IMR-90 (cell line): ENCODE measurements at regions not wholly inside any gene's neighbourhood (a gene's known extent, or its start where the extent isn't known, plus 50 kb on each side); places are given as distances from the start of the nearest gene placed in this dataset.

Experiments used
- ATAC-seq: fragments of 200-7000 bp; cut with Tn5 transposase; 2 replicates; pipeline ENCODE4 v1.9.1; 2020; ENCODE audit warnings: low read depth, mild to moderate bottlenecking, moderate library complexity
- BruUV-seq: library from RNA; stranded (reverse); fragments of 400-500 nt; replicated peaks from 2 replicates; lab custom pipeline; 2021; lab: Mats Ljungman, UMichigan
- CTCF ChIA-PET: fragments of 300-600 bp; formaldehyde crosslinking; extraction: SDS; loops from one replicate; lab custom pipeline; 2021; ENCODE audit warnings: antibody characterized with exemption; lab: Yijun Ruan, JAX
- POLR2A ChIA-PET: fragments of 300-600 bp; sonication (Branson Sonifier 250); formaldehyde crosslinking; loops from one replicate; lab custom pipeline; 2022; ENCODE audit warnings: antibody characterized with exemption; ENCODE audit not compliant: unreplicated experiment; lab: Charles Lee
- DNase-seq: peaks from one replicate; pipeline ENCODE4 v3.0.0; 2013
- H2AFZ ChIP-seq: replicated peaks from 2 replicates; pipeline ENCODE3; 2013; ENCODE audit warnings: low read length, mild to moderate bottlenecking; ENCODE audit not compliant: poor library complexity
- H2AK5ac ChIP-seq: 2 replicates; pipeline ENCODE4 v1.6.1; 2013; ENCODE audit warnings: low read depth, low read length, inconsistent platforms
- H2AK9ac ChIP-seq: replicated peaks from 2 replicates; pipeline ENCODE3; 2013; ENCODE audit warnings: mild to moderate bottlenecking, low read depth, low read length, moderate library complexity; ENCODE audit not compliant: poor library complexity
- H2BK120ac ChIP-seq: 2 replicates; pipeline ENCODE4 v1.6.1; 2013; ENCODE audit warnings: low read depth, low read length, inconsistent platforms
- H2BK15ac ChIP-seq: 3 replicates; pipeline ENCODE4 v1.6.1; 2013; ENCODE audit warnings: low read depth, low read length, inconsistent platforms
- H2BK20ac ChIP-seq: 2 replicates; pipeline ENCODE4 v1.6.1; 2013; ENCODE audit warnings: low read depth, mild to moderate bottlenecking, inconsistent platforms, low read length, moderate library complexity
- H2BK5ac ChIP-seq: 2 replicates; pipeline ENCODE4 v1.6.1; 2013; ENCODE audit warnings: mild to moderate bottlenecking, low read depth, low read length, inconsistent platforms; ENCODE audit not compliant: poor library complexity, severe bottlenecking
- H3K14ac ChIP-seq: replicated peaks from 2 replicates; pipeline ENCODE4 v1.6.1; 2013; ENCODE audit warnings: low read depth, low read length, inconsistent platforms
- H3K18ac ChIP-seq: 2 replicates; pipeline ENCODE4 v1.6.1; 2013; ENCODE audit warnings: low read depth, low read length, control low read depth
- H3K23ac ChIP-seq: 2 replicates; pipeline ENCODE4 v1.6.1; 2013; ENCODE audit warnings: low read depth, low read length, inconsistent platforms
- H3K27ac ChIP-seq: 2 replicates; pipeline ENCODE4 v1.5.1; 2013; ENCODE audit warnings: mild to moderate bottlenecking, control low read depth, low read length; ENCODE audit not compliant: insufficient read depth
- H3K27me3 ChIP-seq: 2 replicates; pipeline ENCODE4 v1.6.1; 2013; ENCODE audit warnings: low read length; ENCODE audit not compliant: control insufficient read depth, insufficient read depth
- H3K36me3 ChIP-seq: 2 replicates; pipeline ENCODE4 v1.6.1; 2013; ENCODE audit warnings: low read length, mixed read lengths; ENCODE audit not compliant: control insufficient read depth, insufficient read depth
- H3K4ac ChIP-seq: 2 replicates; pipeline ENCODE4 v1.6.1; 2013; ENCODE audit warnings: low read depth, low read length, inconsistent platforms
- H3K4me1 ChIP-seq: 2 replicates; pipeline ENCODE4 v1.6.1; 2013; ENCODE audit warnings: low read length, mixed read lengths; ENCODE audit not compliant: control insufficient read depth, insufficient read depth
- H3K4me2 ChIP-seq: 2 replicates; pipeline ENCODE4 v1.6.1; 2013; ENCODE audit warnings: low read depth, mild to moderate bottlenecking, control low read depth, low read length, moderate library complexity
- H3K4me3 ChIP-seq: 2 replicates; pipeline ENCODE4 v1.5.1; 2013; ENCODE audit warnings: low read depth, mild to moderate bottlenecking, control low read depth, low read length, moderate library complexity; ENCODE audit not compliant: insufficient read depth
- H3K56ac ChIP-seq: 2 replicates; pipeline ENCODE4 v1.6.1; 2013; ENCODE audit warnings: low read length, inconsistent platforms; ENCODE audit not compliant: insufficient read depth; ENCODE audit errors: extremely low read depth
- H3K79me1 ChIP-seq, 2 experiments: 2 replicates each; pipeline ENCODE4 v1.6.1; 2013; ENCODE audit warnings: low read length in 2 of 2, inconsistent platforms in 1 of 2, low read depth in 1 of 2
- H3K9ac ChIP-seq: 2 replicates; pipeline ENCODE4 v1.6.1; 2013; ENCODE audit warnings: low read depth, low read length, control low read depth
- H3K9me1 ChIP-seq: 2 replicates; pipeline ENCODE4 v1.6.1; 2013; ENCODE audit warnings: low read length, inconsistent platforms; ENCODE audit not compliant: insufficient read depth
- H3K9me3 ChIP-seq: 2 replicates; pipeline ENCODE4 v1.6.1; 2013; ENCODE audit warnings: low read length; ENCODE audit not compliant: control insufficient read depth, insufficient read depth
- H4K20me1 ChIP-seq: 2 replicates; pipeline ENCODE4 v1.6.1; 2013; ENCODE audit warnings: low read length, inconsistent platforms; ENCODE audit not compliant: insufficient read depth
- H4K5ac ChIP-seq: 2 replicates; pipeline ENCODE4 v1.6.1; 2013; ENCODE audit warnings: mild to moderate bottlenecking, low read depth, low read length, control low read depth
- H4K8ac ChIP-seq, 2 experiments: 2 replicates each; pipeline ENCODE4 v1.6.1; 2013; ENCODE audit warnings: low read depth in 2 of 2, low read length in 2 of 2, control low read depth in 1 of 2, inconsistent platforms in 1 of 2
- H4K91ac ChIP-seq: 2 replicates; pipeline ENCODE4 v1.6.1; 2013; ENCODE audit warnings: low read depth, low read length, inconsistent platforms; ENCODE audit not compliant: insufficient read depth
- BHLHE40 ChIP-seq: fragments of 150-350 bp; IDR thresholded peaks from 2 replicates; pipeline ENCODE4 v1.6.1; 2016; ENCODE audit warnings: mild to moderate bottlenecking, low read depth, low read length
- CEBPB ChIP-seq: IDR thresholded peaks from 2 replicates; pipeline ENCODE4 v1.6.1; 2012; ENCODE audit warnings: low read depth, low read length, improper control_type of control experiment
- CHD1 ChIP-seq: IDR thresholded peaks from 2 replicates; pipeline ENCODE4 v1.6.1; 2012; ENCODE audit warnings: low read depth, low read length, improper control_type of control experiment
- CTCF ChIP-seq: conservative IDR thresholded peaks from 2 replicates; pipeline ENCODE4 v1.5.1; 2012; ENCODE audit warnings: mild to moderate bottlenecking, low read depth, low read length, improper control_type of control experiment
- ELK1 ChIP-seq: fragments of 150-350 bp; IDR thresholded peaks from 2 replicates; pipeline ENCODE4 v1.6.1; 2016; ENCODE audit warnings: low read depth, mild to moderate bottlenecking, low read length, moderate library complexity, borderline replicate concordance
- FOS ChIP-seq: fragments of 150-350 bp; IDR thresholded peaks from 2 replicates; pipeline ENCODE4 v1.6.1; 2016; ENCODE audit warnings: low read depth, low read length
- MAFK ChIP-seq: IDR thresholded peaks from 2 replicates; pipeline ENCODE4 v1.6.1; 2012; ENCODE audit warnings: low read depth, low read length, improper control_type of control experiment
- MAZ ChIP-seq: IDR thresholded peaks from 2 replicates; pipeline ENCODE4 v1.6.1; 2012; ENCODE audit warnings: low read depth, mild to moderate bottlenecking, low read length, improper control_type of control experiment, moderate library complexity, borderline replicate concordance
- MXI1 ChIP-seq: IDR thresholded peaks from 2 replicates; pipeline ENCODE4 v1.6.1; 2012; ENCODE audit warnings: low read depth, mild to moderate bottlenecking, low read length, moderate library complexity, borderline replicate concordance
- NFE2L2 ChIP-seq: fragments of 150-350 bp; IDR thresholded peaks from 2 replicates; pipeline ENCODE4 v1.6.1; 2016; ENCODE audit warnings: low read depth, mild to moderate bottlenecking, low read length
- POLR2A ChIP-seq: IDR thresholded peaks from 2 replicates; pipeline ENCODE4 v1.6.1; 2012; ENCODE audit warnings: mild to moderate bottlenecking, low read depth, low read length
- RAD21 ChIP-seq: IDR thresholded peaks from 2 replicates; pipeline ENCODE4 v1.6.1; 2012; ENCODE audit warnings: low read length, improper control_type of control experiment
- RCOR1 ChIP-seq: IDR thresholded peaks from 2 replicates; pipeline ENCODE4 v1.6.1; 2012; ENCODE audit warnings: mild to moderate bottlenecking, low read length, improper control_type of control experiment; ENCODE audit not compliant: insufficient replicate concordance
- RFX5 ChIP-seq: IDR thresholded peaks from 2 replicates; pipeline ENCODE4 v1.8.0; 2012; ENCODE audit warnings: low read depth, mild to moderate bottlenecking, low read length, moderate library complexity
- SMC3 ChIP-seq: fragments of 150-350 bp; IDR thresholded peaks from 2 replicates; pipeline ENCODE4 v1.6.1; 2016; ENCODE audit warnings: low read depth, mild to moderate bottlenecking, antibody characterized with exemption, low read length, moderate library complexity
- USF2 ChIP-seq: fragments of 150-350 bp; IDR thresholded peaks from 2 replicates; pipeline ENCODE4 v1.6.1; 2017; ENCODE audit warnings: mild to moderate bottlenecking, antibody characterized with exemption, low read length, low read depth
- WGBS, 2 experiments: methylation state at CpG; one replicate each; pipeline versions ENCODE4 v1.1.5 to v1.1.7; 2013; ENCODE audit warnings: missing lambda C conversion rate in 2 of 2; ENCODE audit not compliant: insufficient read length in 1 of 2; ENCODE audit errors: extremely low coverage in 2 of 2; 5-methylcytosine and 5-hydroxymethylcytosine counted together
- dilution Hi-C: fragments of 300-500 bp; cut with HindIII; formaldehyde crosslinking; loops from one replicate; pipeline ENCODE4 v1.14.3; 2018; ENCODE audit warnings: low sequenced_read_pairs; ENCODE audit not compliant: unreplicated experiment
- in situ Hi-C: fragments of 300-500 bp; cut with MboI; formaldehyde crosslinking; loops from 3 replicates; pipeline ENCODE4 v1.14.3; 2019; ENCODE audit warnings: low sequenced_read_pairs, inconsistent platforms, mixed read lengths
- intact Hi-C: fragments of 100-400 bp; cut with micrococcal nuclease; formaldehyde crosslinking; loops from 2 replicates; pipeline ENCODE4 v1.10.0; 2022

- Histone ChIP-seq H2AK9ac (no peak overlapping the region), H3K9me1 (no peaks in the 10 kb centered on the region), H3K4ac (no peak overlapping the region), H4K20me1 (no peaks in the 10 kb centered on the region), H3K23ac (no peak overlapping the region), H2BK20ac (no peak overlapping the region), H2AFZ (no peak overlapping the region), H2BK15ac (no peak overlapping the region), H3K27ac (no peak overlapping the region), H3K56ac (no peak overlapping the region), H3K18ac (no peak overlapping the region), H2AK5ac (no peak overlapping the region), H4K8ac (no peak overlapping the region), H3K79me1 (no peaks in the 10 kb centered on the region), H3K4me3 (no peak overlapping the region), H2BK120ac (no peak overlapping the region), H3K4me1 (no peaks in the 10 kb centered on the region), H3K9me3 (no peaks in the 10 kb centered on the region), H3K4me2 (no peak overlapping the region), H4K91ac (no peak overlapping the region), H3K9ac (no peak overlapping the region), H2BK5ac (no peak overlapping the region), H4K5ac (no peak overlapping the region), H3K36me3 (no peaks in the 10 kb centered on the region), H3K14ac (no peak overlapping the region), H3K27me3 (no peaks in the 10 kb centered on the region)
- no TSS peak for BruUV-seq
- no peak for ATAC-seq
- intact Hi-C loops (no loop called here), dilution Hi-C loops (no loop called here), in situ Hi-C loops (no loop called here)
- POLR2A ChIA-PET = no interaction called here
- CTCF ChIA-PET = no interaction called here
- no peak for DNase-seq
- TF ChIP-seq MAZ = no peak
- TF ChIP-seq CEBPB = no peak
- TF ChIP-seq FOS = no peak
- no peak for TF ChIP-seq NFE2L2
- TF ChIP-seq MAFK = no peak
- TF ChIP-seq RAD21 = no peak
- no peak for TF ChIP-seq USF2
- TF ChIP-seq MXI1 = no peak
- no peak for TF ChIP-seq RCOR1
- no peak for TF ChIP-seq RFX5
- no peak for TF ChIP-seq CTCF
- TF ChIP-seq CHD1 = no peak
- TF ChIP-seq ELK1 = no peak
- TF ChIP-seq BHLHE40 = no peak
- no peak for TF ChIP-seq POLR2A
- no peak for TF ChIP-seq SMC3
- 59% methylated on average over 3 of the region's 7 CpGs; no CpG with 5 or more reads in 1 of the 2 experiments for WGBS, 2 experiments
These were observed 421.7 kb upstream of the KIF2A start for GRCh38 chr5:61884252-61884855.
